Left ventricle myocardium inferior (tissue), 1 donor: ENCODE measurements at regions not wholly inside any gene's neighbourhood (a gene's known extent, or its start where the extent isn't known, plus 50 kb on each side); places are given as distances from the start of the nearest gene placed in this dataset.

Experiments used
- DNase-seq: peaks from one replicate; pipeline ENCODE4 v3.0.0-alpha.2; 2020
- H3K27ac ChIP-seq: fragments of 200-600 bp; replicated peaks from 2 replicates; pipeline ENCODE4 v1.8.0; 2021
- H3K27me3 ChIP-seq: fragments of 200-600 bp; 2 replicates; pipeline ENCODE4 v1.8.0; 2021; ENCODE audit warnings: low read depth
- H3K36me3 ChIP-seq: fragments of 200-600 bp; 2 replicates; pipeline ENCODE4 v1.8.0; 2021
- H3K4me1 ChIP-seq: fragments of 200-600 bp; 2 replicates; pipeline ENCODE4 v1.8.0; 2021
- H3K4me3 ChIP-seq: fragments of 200-600 bp; 2 replicates; pipeline ENCODE4 v1.8.0; 2021; ENCODE audit warnings: mild to moderate bottlenecking, moderate library complexity
- H3K9me3 ChIP-seq: fragments of 200-600 bp; replicated peaks from 2 replicates; pipeline ENCODE4 v1.8.0; 2021
- CTCF ChIP-seq: fragments of 200-600 bp; IDR thresholded peaks from 2 replicates; pipeline ENCODE4 v1.8.0; 2021; ENCODE audit warnings: antibody characterized with exemption, mild to moderate bottlenecking, borderline replicate concordance
- intact Hi-C: fragments of 100-400 bp; cut with micrococcal nuclease; formaldehyde crosslinking; loops from one replicate; pipeline ENCODE4 v1.11.0; 2022
- donor health status: DM: no; HTN: yes; CAD: no; lungs with severe emphysema.

GRCh38 chr13:59531571-59532091, 632.1 kb downstream of the DIAPH3 start:
- H3K9me3 ChIP-seq: no peaks in the 10 kb centered on the region
- H3K36me3 ChIP-seq: no peaks in the 10 kb centered on the region
- H3K27ac ChIP-seq: peak overlapping the region; percentile 74
- TF ChIP-seq CTCF: no peak
- DNase-seq: peak; percentile 85
- intact Hi-C loops: loop anchor here (10.0 kb wide), 1 partner anchor 143 kb away; no protein-coding TSS in a partner anchor
- H3K4me3 ChIP-seq: no peak overlapping the region
- no peaks in the 10 kb centered on the region for H3K27me3 ChIP-seq
- H3K4me1 ChIP-seq: peaks cover 49% of the 10 kb centered on the region

GRCh38 chr13:59532405-59532804, 631.3 kb downstream of the DIAPH3 start:
- Histone ChIP-seq H3K4me3 (no peak overlapping the region), H3K36me3 (no peaks in the 10 kb centered on the region), H3K4me1 (peaks cover 49% of the 10 kb centered on the region), H3K9me3 (no peaks in the 10 kb centered on the region), H3K27me3 (no peaks in the 10 kb centered on the region), H3K27ac (peak overlapping the region; percentile 74)
- no peak for TF ChIP-seq CTCF
- intact Hi-C loops: loop anchor here (10.0 kb wide), 1 partner anchor 142 kb away; no protein-coding TSS in a partner anchor
- no peak for DNase-seq

GRCh38 chr13:59533561-59534555, 629.9 kb downstream of the DIAPH3 start:
- Histone ChIP-seq H3K36me3 (no peaks in the 10 kb centered on the region), H3K27ac (peak overlapping the region; percentile 31), H3K9me3 (no peaks in the 10 kb centered on the region), H3K4me1 (peaks cover 49% of the 10 kb centered on the region), H3K4me3 (no peak overlapping the region), H3K27me3 (no peaks in the 10 kb centered on the region)
- no peak for DNase-seq
- intact Hi-C loops: loop anchor here (10.0 kb wide), 1 partner anchor 141 kb away; no protein-coding TSS in a partner anchor
- TF ChIP-seq CTCF: no peak

- peak overlapping the region; percentile 31 for H3K27ac ChIP-seq
- intact Hi-C loops: loop anchor here (10.0 kb wide), 1 partner anchor 140 kb away; no protein-coding TSS in a partner anchor
Observed at GRCh38 chr13:59534806-59535205, 628.9 kb downstream of the DIAPH3 start.

More at GRCh38 chr13:59534806-59535205, 628.9 kb downstream of the DIAPH3 start:
- no peak for TF ChIP-seq CTCF
- no peaks in the 10 kb centered on the region for H3K9me3 ChIP-seq
- no peak overlapping the region for H3K4me3 ChIP-seq
- H3K27me3 ChIP-seq: no peaks in the 10 kb centered on the region
- no peaks in the 10 kb centered on the region for H3K36me3 ChIP-seq
- no peak for DNase-seq
- peaks cover 49% of the 10 kb centered on the region for H3K4me1 ChIP-seq
